HCT116 (cell line): ENCODE measurements at regions not wholly inside any gene's neighbourhood (a gene's known extent, or its start where the extent isn't known, plus 50 kb on each side); places are given as distances from the start of the nearest gene placed in this dataset.
A peak's percentile ranks its signal among the peaks of the same experiment; 100 is the strongest.

Source experiments
- ATAC-seq: fragments of 200-7000 bp; cut with Tn5 transposase; 2 replicates; pipeline ENCODE4 v1.9.1; 2020; ENCODE audit warnings: mild to moderate bottlenecking, moderate library complexity
- BruUV-seq: library from RNA; stranded (reverse); fragments of 400-500 nt; replicated peaks from 2 replicates; lab custom pipeline; 2021; lab: Mats Ljungman, UMichigan
- CTCF ChIA-PET: fragments of 300-600 bp; sonication (Branson Sonifier 250); formaldehyde crosslinking; loops from one replicate; lab custom pipeline; 2021; ENCODE audit warnings: antibody characterized with exemption; lab: Charles Lee
- POLR2A ChIA-PET: fragments of 300-600, 350-600 bp; sonication (Branson Sonifier 250); formaldehyde crosslinking; loops from one replicate; lab custom pipeline; 2021; ENCODE audit warnings: antibody characterized with exemption; lab: Charles Lee
- RAD21 ChIA-PET, 2 experiments: fragments of 300-600 bp; sonication (Branson Sonifier 250); formaldehyde crosslinking; loops; one replicate each; lab custom pipeline; 2023; ENCODE audit warnings: low total read pairs in 2 of 2; ENCODE audit not compliant: uncharacterized antibody in 2 of 2, unreplicated experiment in 2 of 2, low non-redundant PET in 1 of 2; lab: Charles Lee
- DNase-seq: peaks from one replicate; pipeline ENCODE4 v3.0.0-alpha.2; 2010; ENCODE audit warnings: low read depth, low spot score
- H2AFZ ChIP-seq: fragments of 200-600 bp; shearing (Covaris generic), sonication (generic); 2 replicates; pipeline ENCODE4 v1.6.1; 2017; ENCODE audit warnings: low read depth, mixed run types, mixed read lengths, antibody characterized with exemption, low read length; ENCODE audit not compliant: poor library complexity, severe bottlenecking
- H3K27ac ChIP-seq: 2 replicates; pipeline ENCODE4 v1.5.1; 2012; ENCODE audit warnings: low read depth, low read length
- H3K27me3 ChIP-seq: fragments of 200-600 bp; sonication (generic); 2 replicates; pipeline ENCODE4 v1.6.1; 2016; ENCODE audit warnings: mixed run types, low read length, mixed read lengths; ENCODE audit not compliant: insufficient read depth
- H3K36me3 ChIP-seq, 2 experiments: fragments of 200-500 bp in 1 of 2; fragments of 200-600 bp in 1 of 2; sonication (Bioruptor generic) in 1 of 2; sonication (generic) in 1 of 2; 2 replicates each; pipeline versions ENCODE4 v1.5.1 to v1.6.1; 2014 to 2016; ENCODE audit warnings: low read length in 2 of 2, inconsistent platforms in 1 of 2, mixed read lengths in 1 of 2, mixed run types in 1 of 2; ENCODE audit not compliant: insufficient read depth in 2 of 2, control insufficient read depth in 1 of 2
- H3K4me1 ChIP-seq, 2 experiments: fragments of 200-600 bp in 1 of 2; sonication (generic) in 1 of 2; 2 replicates each; pipeline versions ENCODE4 v1.5.1 to v1.6.1; 2012 to 2017; ENCODE audit warnings: low read length in 2 of 2, inconsistent platforms in 1 of 2, mild to moderate bottlenecking in 1 of 2, mixed read lengths in 1 of 2, mixed run types in 1 of 2, moderate library complexity in 1 of 2; ENCODE audit not compliant: insufficient read depth in 2 of 2, control insufficient read depth in 1 of 2
- H3K4me2 ChIP-seq: fragments of 200-600 bp; sonication (generic); 2 replicates; pipeline ENCODE4 v1.6.1; 2017; ENCODE audit warnings: mixed run types, low read length, mixed read lengths
- H3K4me3 ChIP-seq, 2 experiments: fragments of 200-600 bp in 1 of 2; sonication (generic) in 1 of 2; replicated peaks in 1 of 2; 2 replicates each; pipeline ENCODE4 v1.5.1; 2011 to 2016; ENCODE audit warnings: low read length in 2 of 2, control low read depth in 1 of 2, low read depth in 1 of 2, mild to moderate bottlenecking in 1 of 2, mixed read lengths in 1 of 2, mixed run types in 1 of 2
- H3K79me2 ChIP-seq: fragments of 200-600 bp; sonication (generic); 2 replicates; pipeline ENCODE4 v1.6.1; 2017; ENCODE audit warnings: mild to moderate bottlenecking, mixed run types, low read length, moderate library complexity, mixed read lengths; ENCODE audit not compliant: insufficient read depth
- H3K9ac ChIP-seq: fragments of 200-600 bp; sonication (generic); 2 replicates; pipeline ENCODE4 v1.6.1; 2016; ENCODE audit warnings: low read length, mixed read lengths
- H3K9me2 ChIP-seq: fragments of 200-600 bp; sonication (generic), shearing (Covaris generic); 2 replicates; pipeline ENCODE4 v1.6.1; 2017; ENCODE audit warnings: mixed run types, mild to moderate bottlenecking, moderate library complexity; ENCODE audit not compliant: insufficient read depth
- H3K9me3 ChIP-seq, 2 experiments: fragments of 200-500 bp in 1 of 2; fragments of 200-600 bp in 1 of 2; sonication (Bioruptor generic) in 1 of 2; sonication (generic) in 1 of 2; 2 replicates each; pipeline ENCODE4 v1.6.1; 2014 to 2017; ENCODE audit warnings: low read length in 2 of 2, mixed read lengths in 2 of 2, inconsistent platforms in 1 of 2, low read depth in 1 of 2, mild to moderate bottlenecking in 1 of 2, mixed run types in 1 of 2, moderate library complexity in 1 of 2; ENCODE audit not compliant: control insufficient read depth in 1 of 2, insufficient read depth in 1 of 2
- H4K20me1 ChIP-seq: fragments of 200-600 bp; sonication (generic), shearing (Covaris generic); 2 replicates; pipeline ENCODE4 v1.6.1; 2017; ENCODE audit warnings: mixed run types, mild to moderate bottlenecking, moderate library complexity; ENCODE audit not compliant: insufficient read depth
- CBX3 ChIP-seq: IDR thresholded peaks from 2 replicates; pipeline ENCODE4 v1.6.1; 2012; ENCODE audit warnings: low read depth
- CEBPB ChIP-seq: IDR thresholded peaks from 2 replicates; pipeline ENCODE4 v1.6.1; 2012; ENCODE audit warnings: low read depth
- EGR1 ChIP-seq: IDR thresholded peaks from 2 replicates; pipeline ENCODE4 v1.6.1; 2012; ENCODE audit warnings: low read depth
- ELF1 ChIP-seq: IDR thresholded peaks from 2 replicates; pipeline ENCODE4 v1.6.1; 2012; ENCODE audit warnings: low read depth, borderline replicate concordance
- EZH2phosphoT487 ChIP-seq: fragments of 200-600 bp; IDR thresholded peaks from 2 replicates; pipeline ENCODE4 v1.6.1; 2018; ENCODE audit warnings: antibody characterized with exemption, borderline replicate concordance
- MAX ChIP-seq: IDR thresholded peaks from 2 replicates; pipeline ENCODE4 v1.6.1; 2012
- POLR2A ChIP-seq: IDR thresholded peaks from 2 replicates; pipeline ENCODE4 v1.7.0; 2011; ENCODE audit warnings: borderline replicate concordance; ENCODE audit not compliant: insufficient read depth, insufficient read length; ENCODE audit errors: extremely low read depth
- RAD21 ChIP-seq: IDR thresholded peaks from 2 replicates; pipeline ENCODE4 v1.6.1; 2012; ENCODE audit warnings: low read depth, mild to moderate bottlenecking
- SIN3A ChIP-seq: IDR thresholded peaks from 2 replicates; pipeline ENCODE4 v1.6.1; 2012; ENCODE audit warnings: low read depth
- SP1 ChIP-seq: IDR thresholded peaks from 2 replicates; pipeline ENCODE4 v1.6.1; 2012; ENCODE audit warnings: low read depth
- SRF ChIP-seq: IDR thresholded peaks from 2 replicates; pipeline ENCODE4 v1.6.1; 2012; ENCODE audit warnings: low read depth
- ZFX ChIP-seq: fragments of 450-650 bp; IDR thresholded peaks from 2 replicates; pipeline ENCODE4 v1.6.1; 2017
- intact Hi-C: fragments of 100-400 bp; cut with micrococcal nuclease; formaldehyde crosslinking; loops from 2 replicates; pipeline ENCODE4 v1.10.0; 2022

DNA sequence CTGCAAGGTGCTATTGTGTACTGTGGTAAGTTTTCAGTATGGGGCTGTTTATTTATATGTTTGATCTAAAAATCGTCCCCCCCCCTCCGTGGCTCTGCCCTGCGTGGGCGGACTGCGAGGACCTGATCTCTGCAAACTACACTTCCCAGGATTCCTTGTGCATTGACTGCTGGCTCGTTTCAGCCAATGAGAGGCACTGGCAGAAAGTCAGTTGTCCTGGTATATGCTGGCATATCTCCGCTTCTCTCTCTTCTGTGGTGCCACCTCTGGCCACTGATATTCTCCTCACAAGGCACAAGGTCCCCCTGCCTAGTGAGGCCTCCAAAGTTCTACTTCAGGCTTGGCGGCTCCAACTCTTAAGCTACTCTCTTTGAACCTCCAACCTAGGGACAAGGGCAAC is 168.8 kb upstream of the ZFP42 start:
- Histone ChIP-seq H3K4me1 (no peaks in the 10 kb centered on the region), H2AFZ (no peak overlapping the region), H3K4me3 (no peak overlapping the region), H3K36me3 (no peaks in the 10 kb centered on the region), H3K27me3 (no peaks in the 10 kb centered on the region), H3K79me2 (no peaks in the 10 kb centered on the region), H3K4me2 (no peak overlapping the region), H3K27ac (no peak overlapping the region), H3K9ac (no peak overlapping the region), H3K9me3 (no peaks in the 10 kb centered on the region), H3K9me2 (no peaks in the 10 kb centered on the region), H4K20me1 (no peaks in the 10 kb centered on the region)
- DNase-seq (peak; percentile 40), ATAC-seq (peak; percentile 98)
- TF ChIP-seq RAD21 (no peak), POLR2A (no peak), SP1 (peak; percentile 54; the same call in 1 of the 2 replicates), SRF (no peak), EZH2phosphoT487 (no peak), EGR1 (peak; percentile 96), SIN3A (no peak), ZFX (no peak)
- intact Hi-C loops: no loop called here
- POLR2A ChIA-PET: interaction anchor here (1.3 kb wide), 1 partner anchor 10 kb away, joined by 3 read pairs; no protein-coding TSS in a partner anchor
- no TSS peak for BruUV-seq
- CTCF ChIA-PET: no interaction called here
- RAD21 ChIA-PET: no interaction called here

GRCh38 chr4:187827631-187828030 is 167.9 kb upstream of the ZFP42 start:
- ChIA-PET RAD21 (no interaction called here), POLR2A (interaction anchor here (1.3 kb wide), 1 partner anchor 11 kb away, joined by 3 read pairs; no protein-coding TSS in a partner anchor)
- BruUV-seq: no TSS peak

More at GRCh38 chr4:187827631-187828030, 167.9 kb upstream of the ZFP42 start:
- CTCF ChIA-PET: no interaction called here
- H3K9me3 ChIP-seq: no peaks in the 10 kb centered on the region
- intact Hi-C loops: no loop called here
- no peak overlapping the region for H2AFZ ChIP-seq
- DNase-seq (no peak), ATAC-seq (no peak)
- no peaks in the 10 kb centered on the region for H3K27me3 ChIP-seq
- H3K9ac ChIP-seq: no peak overlapping the region
- no peak for TF ChIP-seq SIN3A
- TF ChIP-seq EZH2phosphoT487: no peak
- TF ChIP-seq CBX3: no peak
- TF ChIP-seq POLR2A: no peak
- no peak for TF ChIP-seq CEBPB
- no peak for TF ChIP-seq ELF1
- TF ChIP-seq SRF: no peak
- TF ChIP-seq EGR1: no peak
- TF ChIP-seq MAX: no peak
- H3K4me1 ChIP-seq: no peaks in the 10 kb centered on the region
- H3K36me3 ChIP-seq: no peaks in the 10 kb centered on the region
- no peaks in the 10 kb centered on the region for H4K20me1 ChIP-seq
- no peak overlapping the region for H3K4me3 ChIP-seq
- H3K27ac ChIP-seq: no peak overlapping the region
- no peaks in the 10 kb centered on the region for H3K9me2 ChIP-seq
- no peaks in the 10 kb centered on the region for H3K79me2 ChIP-seq
- no peak overlapping the region for H3K4me2 ChIP-seq
